K562 (cell line): ENCODE measurements at regions not wholly inside any gene's neighbourhood (a gene's known extent, or its start where the extent isn't known, plus 50 kb on each side); places are given as distances from the start of the nearest gene placed in this dataset.
A peak's percentile ranks its signal among the peaks of the same experiment; 100 is the strongest.

ENCODE experiments used
- ATAC-seq: fragments of 200-7000 bp; cut with Tn5 transposase; 3 replicates; pipeline ENCODE4 v1.9.1; 2020; ENCODE audit warnings: moderate library complexity
- BruUV-seq: library from RNA; stranded (reverse); fragments of 400-500 nt; replicated peaks from 2 replicates; lab custom pipeline; 2021; lab: Mats Ljungman, UMichigan
- CTCF ChIA-PET: fragments of 300-600 bp; formaldehyde crosslinking; extraction: SDS; loops from one replicate; lab custom pipeline; 2021; ENCODE audit warnings: low intra/inter-chr PET ratio; lab: Yijun Ruan, JAX
- POLR2A ChIA-PET: fragments of 300-600, 350-650 bp; sonication (Branson Sonifier 250); formaldehyde crosslinking; extraction: SDS; loops from one replicate; lab custom pipeline; 2021; ENCODE audit warnings: antibody characterized with exemption, inconsistent platforms; lab: Yijun Ruan, JAX
- DNase-seq, 4 experiments: peaks; one replicate each; pipeline versions ENCODE4 v3.0.0 to v3.0.0-alpha.2; 2011 to 2018; ENCODE audit warnings: low spot score in 3 of 4, mixed read lengths in 3 of 4; ENCODE audit errors: extremely low read depth in 1 of 4
- FAIRE-seq: peaks from 2 replicates; lab custom pipeline; 2011; peaks lifted over from hg19 to GRCh38; lab: Jason Lieb, UNC
- H2AFZ ChIP-seq: 2 replicates; pipeline ENCODE4 v1.6.0; 2011; ENCODE audit warnings: low read depth, low read length, control low read depth, inconsistent platforms
- H3K27ac ChIP-seq: fragments of 200-600 bp; 3 replicates; pipeline ENCODE4 v1.8.0; 2011; ENCODE audit warnings: low read depth, mild to moderate bottlenecking, control low read depth, inconsistent platforms, low read length, moderate library complexity, mixed read lengths; ENCODE audit errors: extremely low read depth
- H3K27me3 ChIP-seq, 2 experiments: fragments of 300-600 bp in 1 of 2; 2 replicates in 1 of 2; 3 replicates in 1 of 2; pipeline versions ENCODE4 v1.6.0 to v1.8.0; 2011; ENCODE audit warnings: inconsistent platforms in 2 of 2, low read length in 2 of 2, mild to moderate bottlenecking in 1 of 2, mixed read lengths in 1 of 2, moderate library complexity in 1 of 2; ENCODE audit not compliant: control insufficient read depth in 2 of 2, insufficient read depth in 2 of 2
- H3K36me3 ChIP-seq: fragments of 300-600 bp; 3 replicates; pipeline ENCODE4 v1.8.0; 2011; ENCODE audit warnings: mild to moderate bottlenecking, low read length, inconsistent platforms; ENCODE audit not compliant: control insufficient read depth, insufficient read depth
- H3K4me1 ChIP-seq, 2 experiments: fragments of 200-600 bp in 1 of 2; replicated peaks in 1 of 2; 2 replicates in 1 of 2; 3 replicates in 1 of 2; pipeline versions ENCODE4 v1.5.1 to v1.8.0; 2011; ENCODE audit warnings: inconsistent platforms in 2 of 2, low read length in 2 of 2, mild to moderate bottlenecking in 1 of 2, mixed read lengths in 1 of 2, moderate library complexity in 1 of 2; ENCODE audit not compliant: control insufficient read depth in 2 of 2, insufficient read depth in 2 of 2
- H3K4me2 ChIP-seq: 2 replicates; pipeline ENCODE4 v1.6.1; 2011; ENCODE audit warnings: low read length, control low read depth, inconsistent platforms, mixed read lengths; ENCODE audit not compliant: insufficient read depth
- H3K4me3 ChIP-seq: fragments of 200-600 bp; sonication (generic), shearing (Covaris generic); 2 replicates; pipeline ENCODE4 v1.5.1; 2016; ENCODE audit warnings: control low read depth, inconsistent platforms
- H3K79me2 ChIP-seq: fragments of 200-600 bp; 3 replicates; pipeline ENCODE4 v1.8.0; 2011; ENCODE audit warnings: low read length, inconsistent platforms; ENCODE audit not compliant: control insufficient read depth, insufficient read depth
- H3K9ac ChIP-seq, 2 experiments: 2 replicates each; pipeline versions ENCODE4 v1.6.0 to v1.6.1; 2011; ENCODE audit warnings: low read depth in 2 of 2, low read length in 2 of 2, control low read depth in 1 of 2, inconsistent platforms in 1 of 2, mild to moderate bottlenecking in 1 of 2, mixed read lengths in 1 of 2; ENCODE audit not compliant: insufficient read depth in 1 of 2
- H3K9me1 ChIP-seq: one replicate; pipeline ENCODE4 v1.6.0; 2011; ENCODE audit warnings: inconsistent platforms, mild to moderate bottlenecking, low read length, moderate library complexity; ENCODE audit not compliant: control insufficient read depth, insufficient read depth
- H3K9me3 ChIP-seq: replicated peaks from 2 replicates; pipeline ENCODE4 v1.5.1; 2011; ENCODE audit warnings: low read depth, low read length, inconsistent platforms; ENCODE audit not compliant: control insufficient read depth, insufficient read depth
- H4K20me1 ChIP-seq: replicated peaks from 2 replicates; pipeline ENCODE4 v1.6.1; 2011; ENCODE audit warnings: low read length, inconsistent platforms, mixed read lengths; ENCODE audit not compliant: control insufficient read depth, insufficient read depth
- C11orf30 ChIP-seq: fragments of 450-650 bp; IDR thresholded peaks from 2 replicates; pipeline ENCODE4 v1.6.1; 2016; ENCODE audit warnings: low read depth, mild to moderate bottlenecking
- CBX3 ChIP-seq, 2 experiments: IDR thresholded peaks; 1 replicate in 1 of 2; 2 replicates in 1 of 2; pipeline ENCODE4 v1.6.1; 2012; ENCODE audit warnings: inconsistent platforms in 2 of 2, low read length in 2 of 2, borderline replicate concordance in 1 of 2, control low read depth in 1 of 2
- CEBPZ ChIP-seq: fragments of 150-350 bp; IDR thresholded peaks from 2 replicates; pipeline ENCODE4 v1.6.1; 2014; ENCODE audit warnings: low read depth, mild to moderate bottlenecking, low read length, borderline replicate concordance
- CREM ChIP-seq: IDR thresholded peaks from 2 replicates; pipeline ENCODE4 v1.6.1; 2014; ENCODE audit warnings: antibody characterized with exemption, low read depth
- CTBP1 ChIP-seq: fragments of 450-650 bp; IDR thresholded peaks from 2 replicates; pipeline ENCODE4 v1.6.1; 2016; ENCODE audit warnings: borderline replicate concordance
- DIDO1 ChIP-seq: fragments of 450-650 bp; IDR thresholded peaks from 2 replicates; pipeline ENCODE4 v1.6.1; 2016; ENCODE audit warnings: low read depth, missing biosample characterization, missing genetic modification characterization
- ETS1 ChIP-seq: conservative IDR thresholded peaks from 2 replicates; pipeline ENCODE4 v1.6.1; 2011; ENCODE audit warnings: low read depth, mild to moderate bottlenecking, low read length; ENCODE audit not compliant: control insufficient read depth
- KLF16 ChIP-seq: IDR thresholded peaks from 2 replicates; pipeline ENCODE4 v1.6.1; 2016; ENCODE audit warnings: antibody characterized with exemption
- TEAD4 ChIP-seq, 2 experiments: sonication (generic) in 1 of 2; formaldehyde crosslinking in 1 of 2; IDR thresholded peaks; 2 replicates each; pipeline versions ENCODE4 v1.6.1 to v1.8.0; 2012 to 2022; ENCODE audit warnings: borderline replicate concordance in 1 of 2, inconsistent platforms in 1 of 2, low read length in 1 of 2, mild to moderate bottlenecking in 1 of 2, missing genetic modification reagents in 1 of 2
- TFE3 ChIP-seq: fragments of 450-650 bp; formaldehyde crosslinking; IDR thresholded peaks from 2 replicates; pipeline ENCODE4 v1.4.0; 2020; ENCODE audit warnings: mild to moderate bottlenecking, mixed read lengths
- U2AF1 ChIP-seq: fragments of 200-400 bp; formaldehyde crosslinking; optimal IDR thresholded peaks from 2 replicates; pipeline ENCODE3; 2017; ENCODE audit warnings: mild to moderate bottlenecking, low read depth, low read length, moderate library complexity
- ZNF143 ChIP-seq: sonication (generic); formaldehyde crosslinking; IDR thresholded peaks from 2 replicates; pipeline ENCODE4 v1.9.0; 2022; ENCODE audit warnings: mild to moderate bottlenecking, missing genetic modification reagents
- ZNF212 ChIP-seq: fragments of 450-650 bp; formaldehyde crosslinking; IDR thresholded peaks from 2 replicates; pipeline ENCODE4 v1.4.0; 2020; ENCODE audit warnings: mild to moderate bottlenecking
- ZNF324 ChIP-seq: fragments of 250-450 bp; sonication (Bioruptor Pico); IDR thresholded peaks from 2 replicates; pipeline ENCODE4 v1.4.0; 2020; ENCODE audit warnings: mild to moderate bottlenecking
- ZNF561 ChIP-seq: fragments of 450-650 bp; formaldehyde crosslinking; conservative IDR thresholded peaks from 2 replicates; pipeline ENCODE4 v1.4.0; 2020; ENCODE audit warnings: mild to moderate bottlenecking, moderate library complexity
- WGBS: fragments of 100-300 bp; shearing (Covaris generic); methylation state at CpG from one replicate; pipeline ENCODE4 v1.1.6; 2016; ENCODE audit warnings: low coverage, mixed read lengths; ENCODE audit not compliant: insufficient coverage; ENCODE audit errors: missing lambda C conversion rate; 5-methylcytosine and 5-hydroxymethylcytosine counted together
- in situ Hi-C: fragments of 300-500 bp; cut with MboI; formaldehyde crosslinking; loops from 4 replicates; pipeline ENCODE4 v1.15.0; 2018; ENCODE audit warnings: inconsistent platforms, mixed read lengths
- intact Hi-C: fragments of 100-400 bp; cut with micrococcal nuclease; formaldehyde crosslinking; loops from 2 replicates; pipeline ENCODE4 v1.14.2; 2022

- TF ChIP-seq CEBPZ (no peak), U2AF1 (no peak), ZNF212 (CRISPR knock-in tag) (no peak), ZNF324 (CRISPR knock-in tag) (no peak), ZNF561 (CRISPR knock-in tag) (no peak), ZNF143 (CRISPR knock-in tag) (no peak), DIDO1 (tag) (no peak)
Observed at GRCh38 chr7:98731651-98732050, 114.6 kb downstream of the NPTX2 start (continued).

- POLR2A ChIA-PET, result interaction anchor here (0.9 kb wide), 1 partner anchor 8 kb away, joined by 5 read pairs; no protein-coding TSS in a partner anchor
- no peak overlapping the region for H2AFZ ChIP-seq
- TF ChIP-seq TEAD4 (IDR thresholded peaks at IDR 0.05; ENCODE audit: low read length), result peak; percentile 26; the same call in 1 of the 2 replicates
- TF ChIP-seq TEAD4 (CRISPR knock-in tag; IDR thresholded peaks at IDR 0.05; ENCODE audit: borderline replicate concordance), result no peak
- TF ChIP-seq C11orf30, result no peak
- 0 out of 2 replicates have a peak, but pooled peaks have one; percentile 43 for TF ChIP-seq CREM
- 0 out of 2 replicates have a peak, but pooled peaks have one; percentile 41 for TF ChIP-seq KLF16
- no peak for TF ChIP-seq ETS1
- TF ChIP-seq TFE3 (CRISPR knock-in tag), result no peak
- peak; percentile 51 for TF ChIP-seq CTBP1
- TF ChIP-seq CBX3 (IDR thresholded peaks at IDR 0.05; ENCODE audit: borderline replicate concordance in 1 of 2, low read length in 2 of 2), result peak in 1 of 2 experiments; percentile 88; a peak in 2 of 3 replicates
Observed at GRCh38 chr7:98733036-98733435, 116.0 kb downstream of the NPTX2 start.

More at GRCh38 chr7:98733036-98733435, 116.0 kb downstream of the NPTX2 start:
- no TSS peak for BruUV-seq
- DNase-seq, result peak; percentile 81 to 91 (median 86)
- no peak overlapping the region for H3K27ac ChIP-seq
- H3K4me1 ChIP-seq, result no peaks in the 10 kb centered on the region
- H3K9me1 ChIP-seq, result no peaks in the 10 kb centered on the region
- H3K9me3 ChIP-seq, result no peaks in the 10 kb centered on the region
- peaks cover 3 to 35% of the 10 kb centered on the region in 2 experiments; a peak in 4 of 5 replicates for H3K27me3 ChIP-seq
- ATAC-seq, result peak; percentile 98
- H3K79me2 ChIP-seq, result no peaks in the 10 kb centered on the region
- no peaks in the 10 kb centered on the region for H3K36me3 ChIP-seq
- H3K9ac ChIP-seq, result no peak overlapping the region
- WGBS, result 28% methylated on average over 2 of the region's 2 CpGs
- CTCF ChIA-PET, result interaction anchor here (0.8 to 1.6 kb wide), 3 partner anchors 104 to 108 kb away, joined by 3 to 6 read pairs (median 5); no protein-coding TSS in a partner anchor
- no peak overlapping the region for H3K4me3 ChIP-seq
- H3K4me2 ChIP-seq, result no peak overlapping the region
- no peaks in the 10 kb centered on the region for H4K20me1 ChIP-seq
- in situ Hi-C loops (no loop called here), intact Hi-C loops (loop anchor here (2.0 to 5.0 kb wide), 2 partner anchors 104 to 301 kb away; no protein-coding TSS in a partner anchor)
- FAIRE-seq, result peak; percentile 98
